ENCODE measurements at regions not wholly inside any gene's neighbourhood (a gene's known extent, or its start where the extent isn't known, plus 50 kb on each side); places are given as distances from the start of the nearest gene placed in this dataset.

DNA sequence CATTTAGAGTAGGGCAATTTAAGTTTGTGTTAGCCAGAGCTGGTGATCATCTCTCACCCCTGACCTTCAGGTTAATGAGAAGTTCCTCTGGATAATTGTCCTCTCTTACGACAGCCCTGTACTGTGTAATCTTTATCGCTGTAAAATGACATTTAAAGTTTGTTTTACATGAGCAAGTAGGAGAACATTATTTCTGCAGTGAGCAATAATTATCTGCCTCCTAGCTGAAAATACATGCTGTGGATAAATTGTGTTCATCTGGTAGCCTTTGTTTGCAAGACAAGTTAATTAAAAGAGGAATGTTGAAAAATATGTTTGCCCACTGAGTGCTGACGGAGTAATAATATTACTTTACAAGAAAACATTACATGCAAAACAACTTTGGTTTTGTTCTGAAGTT, 1083.8 kb upstream of the NUDT12 start:
- Histone ChIP-seq H3K9me2 (ENCODE audit: low read depth, low read length) (no peaks in the 10 kb centered on the region), H3K27me3 (ENCODE audit: insufficient read depth, low read length) (no peaks in the 10 kb centered on the region), H3K4me2 (ENCODE audit: low read length) (no peak overlapping the region), H3K36me3 (ENCODE audit: insufficient read depth, low read length) (no peaks in the 10 kb centered on the region), H4K20me1 (ENCODE audit: insufficient read depth, low read length) (no peaks in the 10 kb centered on the region), H3K4me3 (ENCODE audit: low read depth, low read length, poor library complexity, severe bottlenecking) (no peak overlapping the region), H3K79me2 (ENCODE audit: insufficient read depth, low read length) (no peaks in the 10 kb centered on the region), H3F3A (ENCODE audit: insufficient read depth, low read length) (no peaks in the 10 kb centered on the region), H2AFZ (ENCODE audit: low read length) (no peak overlapping the region), H3K4me1 (ENCODE audit: insufficient read depth, low read length, severe bottlenecking) (no peaks in the 10 kb centered on the region), H3K9ac (ENCODE audit: low read length) (no peak overlapping the region), H3K27ac (ENCODE audit: low read depth, low read length, poor library complexity, severe bottlenecking) (no peak overlapping the region), H3K9me3 (ENCODE audit: low read length) (no peaks in the 10 kb centered on the region)
- TF ChIP-seq, protein P1, sequence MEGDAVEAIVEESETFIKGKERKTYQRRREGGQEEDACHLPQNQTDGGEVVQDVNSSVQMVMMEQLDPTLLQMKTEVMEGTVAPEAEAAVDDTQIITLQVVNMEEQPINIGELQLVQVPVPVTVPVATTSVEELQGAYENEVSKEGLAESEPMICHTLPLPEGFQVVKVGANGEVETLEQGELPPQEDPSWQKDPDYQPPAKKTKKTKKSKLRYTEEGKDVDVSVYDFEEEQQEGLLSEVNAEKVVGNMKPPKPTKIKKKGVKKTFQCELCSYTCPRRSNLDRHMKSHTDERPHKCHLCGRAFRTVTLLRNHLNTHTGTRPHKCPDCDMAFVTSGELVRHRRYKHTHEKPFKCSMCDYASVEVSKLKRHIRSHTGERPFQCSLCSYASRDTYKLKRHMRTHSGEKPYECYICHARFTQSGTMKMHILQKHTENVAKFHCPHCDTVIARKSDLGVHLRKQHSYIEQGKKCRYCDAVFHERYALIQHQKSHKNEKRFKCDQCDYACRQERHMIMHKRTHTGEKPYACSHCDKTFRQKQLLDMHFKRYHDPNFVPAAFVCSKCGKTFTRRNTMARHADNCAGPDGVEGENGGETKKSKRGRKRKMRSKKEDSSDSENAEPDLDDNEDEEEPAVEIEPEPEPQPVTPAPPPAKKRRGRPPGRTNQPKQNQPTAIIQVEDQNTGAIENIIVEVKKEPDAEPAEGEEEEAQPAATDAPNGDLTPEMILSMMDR (IDR thresholded peaks at IDR 0.05; ENCODE audit: low read length) = no peak
- TF ChIP-seq EZH2 (IDR thresholded peaks at IDR 0.05; ENCODE audit: borderline replicate concordance, low read length) = no peak

DNA sequence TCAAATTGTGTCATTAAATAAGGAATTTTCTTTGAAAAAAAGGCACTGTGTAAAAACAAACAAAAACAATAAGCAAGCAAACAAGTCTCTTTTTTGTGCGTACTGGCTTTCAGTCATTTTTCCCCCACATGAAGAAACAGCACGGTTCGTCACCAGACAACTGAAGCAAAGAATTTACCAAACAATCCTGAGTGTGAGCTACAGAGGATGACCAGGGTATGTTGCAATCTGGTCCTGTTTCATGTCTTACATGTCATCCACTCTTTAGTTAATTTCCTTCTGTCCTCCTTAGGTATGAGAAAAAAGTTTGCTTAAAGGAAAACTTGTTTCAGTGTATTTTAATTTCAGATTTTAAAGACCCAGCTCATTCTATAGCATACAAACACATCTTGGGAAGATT, 1080.7 kb upstream of the NUDT12 start:
- no peaks in the 10 kb centered on the region for H3K79me2 ChIP-seq (ENCODE audit: insufficient read depth, low read length)
- H3K9ac ChIP-seq (ENCODE audit: low read length) = no peak overlapping the region
- H3K9me3 ChIP-seq (ENCODE audit: low read length) = no peaks in the 10 kb centered on the region
- H3K27me3 ChIP-seq (ENCODE audit: insufficient read depth, low read length) = no peaks in the 10 kb centered on the region
- H3K4me1 ChIP-seq (ENCODE audit: insufficient read depth, low read length, severe bottlenecking) = no peaks in the 10 kb centered on the region
- no peaks in the 10 kb centered on the region for H3K36me3 ChIP-seq (ENCODE audit: insufficient read depth, low read length)
- no peak for TF ChIP-seq EZH2 (IDR thresholded peaks at IDR 0.05; ENCODE audit: borderline replicate concordance, low read length)
- TF ChIP-seq, protein P1 (IDR thresholded peaks at IDR 0.05; ENCODE audit: low read length) = no peak
- H3K27ac ChIP-seq (ENCODE audit: low read depth, low read length, poor library complexity, severe bottlenecking) = no peak overlapping the region
- H2AFZ ChIP-seq (ENCODE audit: low read length) = no peak overlapping the region
- no peak overlapping the region for H3K4me2 ChIP-seq (ENCODE audit: low read length)
- H3K9me2 ChIP-seq (ENCODE audit: low read depth, low read length) = no peaks in the 10 kb centered on the region
- H3F3A ChIP-seq (ENCODE audit: insufficient read depth, low read length) = no peaks in the 10 kb centered on the region
- no peaks in the 10 kb centered on the region for H4K20me1 ChIP-seq (ENCODE audit: insufficient read depth, low read length)
- no peak overlapping the region for H3K4me3 ChIP-seq (ENCODE audit: low read depth, low read length, poor library complexity, severe bottlenecking)

DNA sequence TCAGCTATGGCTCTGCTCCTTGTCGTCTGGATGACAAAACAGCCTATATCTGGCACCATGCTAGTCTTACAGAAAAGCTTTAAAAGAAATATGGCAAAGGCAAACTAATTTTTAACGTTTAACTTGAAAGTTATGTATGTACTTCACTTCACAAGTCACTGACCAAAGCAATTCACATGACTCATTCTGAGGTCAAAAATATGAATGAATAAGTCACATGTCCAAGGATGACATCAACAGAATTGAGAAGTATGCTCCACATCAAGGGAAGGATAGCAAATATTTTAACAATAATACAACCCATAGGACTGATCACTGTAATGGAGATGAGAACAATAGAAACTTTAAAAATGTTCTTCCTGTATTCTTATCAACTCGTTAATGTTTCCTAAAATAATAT, 1072.6 kb upstream of the NUDT12 start:
- no peak overlapping the region for H3K27ac ChIP-seq (ENCODE audit: low read depth, low read length, poor library complexity, severe bottlenecking)
- no peak overlapping the region for H3K9ac ChIP-seq (ENCODE audit: low read length)
- no peaks in the 10 kb centered on the region for H3K36me3 ChIP-seq (ENCODE audit: insufficient read depth, low read length)
- H3K79me2 ChIP-seq (ENCODE audit: insufficient read depth, low read length) = no peaks in the 10 kb centered on the region
- H3F3A ChIP-seq (ENCODE audit: insufficient read depth, low read length) = no peaks in the 10 kb centered on the region
- no peaks in the 10 kb centered on the region for H4K20me1 ChIP-seq (ENCODE audit: insufficient read depth, low read length)
- H3K4me1 ChIP-seq (ENCODE audit: insufficient read depth, low read length, severe bottlenecking) = no peaks in the 10 kb centered on the region
- no peak for TF ChIP-seq EZH2 (IDR thresholded peaks at IDR 0.05; ENCODE audit: borderline replicate concordance, low read length)
- TF ChIP-seq, protein P1 (IDR thresholded peaks at IDR 0.05; ENCODE audit: low read length) = no peak
- H3K4me3 ChIP-seq (ENCODE audit: low read depth, low read length, poor library complexity, severe bottlenecking) = no peak overlapping the region
- no peaks in the 10 kb centered on the region for H3K9me3 ChIP-seq (ENCODE audit: low read length)
- no peaks in the 10 kb centered on the region for H3K9me2 ChIP-seq (ENCODE audit: low read depth, low read length)
- H2AFZ ChIP-seq (ENCODE audit: low read length) = no peak overlapping the region
- H3K27me3 ChIP-seq (ENCODE audit: insufficient read depth, low read length) = no peaks in the 10 kb centered on the region
- H3K4me2 ChIP-seq (ENCODE audit: low read length) = no peak overlapping the region
